ENCODE measurements at regions not wholly inside any gene's neighbourhood (a gene's known extent, or its start where the extent isn't known, plus 50 kb on each side); places are given as distances from the start of the nearest gene placed in this dataset.

DNA sequence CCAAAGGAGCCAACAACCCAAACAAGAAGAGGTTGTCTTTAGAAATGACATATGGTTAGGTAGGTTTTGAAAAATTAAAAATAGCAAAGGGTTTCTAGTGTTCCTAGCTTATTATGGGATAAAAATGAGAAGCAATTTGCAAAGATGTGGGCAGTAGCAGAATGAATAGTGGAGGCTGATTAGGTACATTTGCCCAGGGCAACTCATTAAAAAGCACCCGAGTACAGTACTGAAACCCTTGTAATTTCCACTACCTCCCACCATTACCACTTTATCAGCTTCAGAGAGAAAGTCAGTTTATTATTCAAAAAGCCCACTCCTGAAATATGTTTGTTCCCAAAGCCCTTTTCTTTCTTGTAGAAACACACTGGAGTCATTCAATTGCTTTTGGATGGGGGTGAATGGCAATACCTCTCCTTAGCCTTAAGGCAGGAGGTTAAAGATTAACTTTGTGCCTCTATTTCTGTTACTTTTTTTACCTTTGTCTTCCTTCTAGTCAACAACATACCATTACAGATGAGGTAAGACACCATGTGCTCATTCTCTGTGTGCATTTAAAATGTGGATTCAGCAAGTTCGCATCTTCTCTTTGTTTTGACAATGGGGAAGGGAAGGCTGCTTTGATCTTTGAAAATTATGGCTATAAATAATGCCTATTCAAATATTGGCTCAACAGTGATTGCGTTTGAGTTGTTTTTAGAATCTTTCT lies 353.8 kb upstream of the CASK start:
- TF ChIP-seq, protein P1, sequence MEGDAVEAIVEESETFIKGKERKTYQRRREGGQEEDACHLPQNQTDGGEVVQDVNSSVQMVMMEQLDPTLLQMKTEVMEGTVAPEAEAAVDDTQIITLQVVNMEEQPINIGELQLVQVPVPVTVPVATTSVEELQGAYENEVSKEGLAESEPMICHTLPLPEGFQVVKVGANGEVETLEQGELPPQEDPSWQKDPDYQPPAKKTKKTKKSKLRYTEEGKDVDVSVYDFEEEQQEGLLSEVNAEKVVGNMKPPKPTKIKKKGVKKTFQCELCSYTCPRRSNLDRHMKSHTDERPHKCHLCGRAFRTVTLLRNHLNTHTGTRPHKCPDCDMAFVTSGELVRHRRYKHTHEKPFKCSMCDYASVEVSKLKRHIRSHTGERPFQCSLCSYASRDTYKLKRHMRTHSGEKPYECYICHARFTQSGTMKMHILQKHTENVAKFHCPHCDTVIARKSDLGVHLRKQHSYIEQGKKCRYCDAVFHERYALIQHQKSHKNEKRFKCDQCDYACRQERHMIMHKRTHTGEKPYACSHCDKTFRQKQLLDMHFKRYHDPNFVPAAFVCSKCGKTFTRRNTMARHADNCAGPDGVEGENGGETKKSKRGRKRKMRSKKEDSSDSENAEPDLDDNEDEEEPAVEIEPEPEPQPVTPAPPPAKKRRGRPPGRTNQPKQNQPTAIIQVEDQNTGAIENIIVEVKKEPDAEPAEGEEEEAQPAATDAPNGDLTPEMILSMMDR (IDR thresholded peaks at IDR 0.05) = no peak
- TF ChIP-seq POLR2A (IDR thresholded peaks at IDR 0.05) (no peak), EP300 (IDR thresholded peaks at IDR 0.05) (no peak)

Measured in ovary (tissue), 3 donors.